H9 (cell line): ENCODE measurements at regions not wholly inside any gene's neighbourhood (a gene's known extent, or its start where the extent isn't known, plus 50 kb on each side); places are given as distances from the start of the nearest gene placed in this dataset.

Experiments
- DNase-seq: peaks from one replicate; pipeline ENCODE4 v3.0.0-alpha.2; 2017
- H2AFZ ChIP-seq: one replicate; pipeline ENCODE4 v1.6.1; 2013; ENCODE audit warnings: mild to moderate bottlenecking, low read length, control low read depth, moderate library complexity
- H2AK5ac ChIP-seq: 2 replicates; pipeline ENCODE4 v1.6.1; 2013; ENCODE audit warnings: low read length, control low read depth, mixed read lengths; ENCODE audit not compliant: insufficient read length
- H2BK120ac ChIP-seq: one replicate; pipeline ENCODE4 v1.6.1; 2013; ENCODE audit warnings: low read depth, mild to moderate bottlenecking, low read length, control low read depth, inconsistent platforms; ENCODE audit not compliant: poor library complexity, severe bottlenecking
- H2BK12ac ChIP-seq: 2 replicates; pipeline ENCODE4 v1.6.1; 2013; ENCODE audit warnings: low read length, control low read depth, mixed read lengths, low read depth; ENCODE audit not compliant: insufficient read length
- H2BK15ac ChIP-seq: 2 replicates; pipeline ENCODE4 v1.6.1; 2013; ENCODE audit warnings: low read depth, low read length, control low read depth
- H2BK20ac ChIP-seq: one replicate; pipeline ENCODE4 v1.6.1; 2013; ENCODE audit warnings: low read depth, mild to moderate bottlenecking, low read length, control low read depth, inconsistent platforms; ENCODE audit not compliant: poor library complexity, severe bottlenecking
- H2BK5ac ChIP-seq: 2 replicates; pipeline ENCODE4 v1.6.1; 2013; ENCODE audit warnings: low read length, control low read depth, mixed read lengths; ENCODE audit not compliant: insufficient read length
- H3K14ac ChIP-seq: 2 replicates; pipeline ENCODE4 v1.6.1; 2013; ENCODE audit warnings: low read length, control low read depth; ENCODE audit not compliant: insufficient read depth
- H3K18ac ChIP-seq: 2 replicates; pipeline ENCODE4 v1.6.1; 2013; ENCODE audit warnings: low read depth, mild to moderate bottlenecking, mixed read lengths, low read length, control low read depth; ENCODE audit not compliant: insufficient read length
- H3K23ac ChIP-seq: 2 replicates; pipeline ENCODE4 v1.6.1; 2013; ENCODE audit warnings: low read length, control low read depth, mixed read lengths, low read depth; ENCODE audit not compliant: insufficient read length
- H3K23me2 ChIP-seq: 2 replicates; pipeline ENCODE4 v1.6.1; 2013; ENCODE audit warnings: low read depth, mild to moderate bottlenecking, mixed read lengths, low read length, control low read depth; ENCODE audit not compliant: insufficient read length, poor library complexity, severe bottlenecking
- H3K27ac ChIP-seq: 2 replicates; pipeline ENCODE4 v1.5.1; 2013; ENCODE audit warnings: low read length, control low read depth, mixed read lengths, low read depth; ENCODE audit not compliant: insufficient read length
- H3K27me3 ChIP-seq: 2 replicates; pipeline ENCODE4 v1.6.1; 2013; ENCODE audit warnings: low read length, control low read depth, inconsistent platforms; ENCODE audit not compliant: insufficient read depth
- H3K4ac ChIP-seq: 2 replicates; pipeline ENCODE4 v1.6.1; 2013; ENCODE audit warnings: low read depth, mild to moderate bottlenecking, control low read depth, inconsistent platforms, low read length, moderate library complexity
- H3K4me1 ChIP-seq: 2 replicates; pipeline ENCODE4 v1.6.1; 2013; ENCODE audit warnings: low read length, control low read depth, inconsistent platforms; ENCODE audit not compliant: insufficient read depth
- H3K4me2 ChIP-seq: 2 replicates; pipeline ENCODE4 v1.6.1; 2013; ENCODE audit warnings: low read length, control low read depth, mixed read lengths; ENCODE audit not compliant: insufficient read length, insufficient read depth
- H3K56ac ChIP-seq: 2 replicates; pipeline ENCODE4 v1.6.1; 2013; ENCODE audit warnings: low read depth, mild to moderate bottlenecking, mixed read lengths, low read length, control low read depth; ENCODE audit not compliant: insufficient read length
- H3K79me1 ChIP-seq: 2 replicates; pipeline ENCODE4 v1.6.1; 2013; ENCODE audit warnings: low read depth, mild to moderate bottlenecking, moderate library complexity, low read length, control low read depth, inconsistent platforms; ENCODE audit not compliant: insufficient read depth, poor library complexity, severe bottlenecking
- H3K79me2 ChIP-seq: 2 replicates; pipeline ENCODE4 v1.6.1; 2013; ENCODE audit warnings: low read length, control low read depth, inconsistent platforms; ENCODE audit not compliant: insufficient read depth
- H3K9ac ChIP-seq: 2 replicates; pipeline ENCODE4 v1.6.1; 2013; ENCODE audit warnings: low read length, control low read depth, mixed read lengths; ENCODE audit not compliant: insufficient read length; ENCODE audit errors: extremely low read depth
- H3K9me3 ChIP-seq: one replicate; pipeline ENCODE4 v1.6.1; 2013; ENCODE audit warnings: low read depth, low read length, inconsistent platforms; ENCODE audit not compliant: control insufficient read depth
- H3T11ph ChIP-seq: one replicate; pipeline ENCODE4 v1.6.1; 2013; ENCODE audit warnings: mild to moderate bottlenecking, low read length, control low read depth, inconsistent platforms
- H4K20me1 ChIP-seq: one replicate; pipeline ENCODE4 v1.6.1; 2013; ENCODE audit not compliant: control insufficient read depth, insufficient read length, insufficient read depth
- H4K5ac ChIP-seq: 2 replicates; pipeline ENCODE4 v1.6.1; 2013; ENCODE audit warnings: low read depth, mild to moderate bottlenecking, mixed read lengths, low read length, control low read depth; ENCODE audit not compliant: insufficient read length
- H4K8ac ChIP-seq: replicated peaks from 2 replicates; pipeline ENCODE4 v1.6.1; 2013; ENCODE audit warnings: low read length, control low read depth, mixed read lengths, low read depth; ENCODE audit not compliant: insufficient read length
- H4K91ac ChIP-seq: 2 replicates; pipeline ENCODE4 v1.6.1; 2013; ENCODE audit warnings: low read depth, mild to moderate bottlenecking, moderate library complexity, mixed read lengths, low read length, control low read depth; ENCODE audit not compliant: insufficient read length
- H3K27ac Mint-ChIP-seq, 3 experiments: 2 replicates in 2 of 3; 3 replicates in 1 of 3; pipeline ENCODE4 v1.8.0; 2020 to 2021; ENCODE audit warnings: mixed read lengths in 3 of 3, mild to moderate bottlenecking in 1 of 3, moderate library complexity in 1 of 3
- H3K27me3 Mint-ChIP-seq: 2 replicates; pipeline ENCODE4 v1.8.0; 2021; ENCODE audit warnings: low read depth, mild to moderate bottlenecking, moderate library complexity, mixed read lengths
- H3K36me3 Mint-ChIP-seq, 3 experiments: 2 replicates in 2 of 3; 3 replicates in 1 of 3; pipeline ENCODE4 v1.8.0; 2020 to 2021; ENCODE audit warnings: low read depth in 3 of 3, mixed read lengths in 3 of 3; ENCODE audit not compliant: insufficient read depth in 1 of 3
- H3K4me1 Mint-ChIP-seq, 2 experiments: 2 replicates each; pipeline ENCODE4 v1.8.0; 2020; ENCODE audit warnings: mixed read lengths in 2 of 2
- H3K4me3 Mint-ChIP-seq, 2 experiments: 2 replicates in 1 of 2; 3 replicates in 1 of 2; pipeline ENCODE4 v1.8.0; 2020 to 2021; ENCODE audit warnings: mild to moderate bottlenecking in 2 of 2, mixed read lengths in 2 of 2, moderate library complexity in 1 of 2
- H3K9me3 Mint-ChIP-seq, 2 experiments: 2 replicates in 1 of 2; 3 replicates in 1 of 2; pipeline ENCODE4 v1.8.0; 2020; ENCODE audit warnings: mild to moderate bottlenecking in 2 of 2, mixed read lengths in 2 of 2, moderate library complexity in 1 of 2
- CTCF ChIP-seq: fragments of 200-600 bp; sonication (generic); conservative IDR thresholded peaks from 3 replicates; pipeline ENCODE4 v1.8.0; 2021; ENCODE audit warnings: antibody characterized with exemption, mild to moderate bottlenecking
- WGBS: extraction: QIAGEN DNeasy Blood & Tissue Kit; methylation state at CpG from one replicate; pipeline ENCODE4 v1.1.7; 2013; ENCODE audit warnings: missing lambda C conversion rate, low lambda C conversion rate, mixed read lengths; ENCODE audit not compliant: insufficient read length; ENCODE audit errors: extremely low coverage; 5-methylcytosine and 5-hydroxymethylcytosine counted together

- H3K4me3 Mint-ChIP-seq: peak overlapping the region in 1 of 2 experiments; percentile 18; a peak in 1 of 5 replicates
- H3K36me3 Mint-ChIP-seq: peaks cover 1 to 12% (median 6%) of the 10 kb centered on the region in 3 experiments; a peak in 4 of 7 replicates
- Histone ChIP-seq H3T11ph (no peak overlapping the region), H3K23ac (no peak overlapping the region), H3K79me2 (no peaks in the 10 kb centered on the region), H3K27me3 (no peaks in the 10 kb centered on the region), H3K4me1 (peaks cover 16% of the 10 kb centered on the region; the same call in 1 of the 2 replicates), H3K23me2 (no peaks in the 10 kb centered on the region), H3K14ac (no peak overlapping the region), H2BK20ac (no peak overlapping the region), H3K4ac (no peak overlapping the region), H4K91ac (no peak overlapping the region), H3K9me3 (no peaks in the 10 kb centered on the region), H2BK120ac (no peak overlapping the region), H3K9ac (no peak overlapping the region), H3K79me1 (no peaks in the 10 kb centered on the region), H4K8ac (no peak overlapping the region), H4K20me1 (no peaks in the 10 kb centered on the region), H3K27ac (no peak overlapping the region), H2BK15ac (no peak overlapping the region), H2BK5ac (no peak overlapping the region), H2AFZ (no peak overlapping the region), H2BK12ac (no peak overlapping the region), H3K4me2 (no peak overlapping the region), H2AK5ac (no peak overlapping the region), H4K5ac (no peak overlapping the region), H3K56ac (no peak overlapping the region), H3K18ac (no peak overlapping the region)
- no CpG with 5 or more reads among the region's 15 CpGs for WGBS
- H3K4me1 Mint-ChIP-seq: peaks cover 66 to 82% of the 10 kb centered on the region in 2 experiments
- TF ChIP-seq CTCF: no peak
- H3K27ac Mint-ChIP-seq: peak overlapping the region in 1 of 3 experiments; percentile 8; a peak in 2 of 7 replicates
- no peak for DNase-seq
- H3K27me3 Mint-ChIP-seq: no peaks in the 10 kb centered on the region; the same call in 1 of the 2 replicates
- no peaks in the 10 kb centered on the region for H3K9me3 Mint-ChIP-seq
Measured at GRCh38 chr2:120821446-120822160, 85.9 kb downstream of the GLI2 start.
